Osteocyte (in vitro differentiated cells): ENCODE measurements at regions not wholly inside any gene's neighbourhood (a gene's known extent, or its start where the extent isn't known, plus 50 kb on each side); places are given as distances from the start of the nearest gene placed in this dataset.

Experiments used
- DNase-seq: peaks from one replicate; pipeline ENCODE4 v3.0.0; 2021; ENCODE audit warnings: mixed read lengths; ENCODE audit not compliant: unreplicated experiment; ENCODE audit errors: extremely low spot score
- H3K27ac Mint-ChIP-seq: one replicate; pipeline ENCODE4 v1.8.0; 2021; ENCODE audit warnings: mild to moderate bottlenecking, mixed read lengths; ENCODE audit not compliant: unreplicated experiment
- H3K27me3 Mint-ChIP-seq: one replicate; pipeline ENCODE4 v1.8.0; 2021; ENCODE audit warnings: mixed read lengths; ENCODE audit not compliant: unreplicated experiment
- H3K36me3 Mint-ChIP-seq: one replicate; pipeline ENCODE4 v1.8.0; 2021; ENCODE audit warnings: mixed read lengths; ENCODE audit not compliant: unreplicated experiment
- H3K4me1 Mint-ChIP-seq: one replicate; pipeline ENCODE4 v1.8.0; 2021; ENCODE audit warnings: mixed read lengths; ENCODE audit not compliant: unreplicated experiment
- H3K4me3 Mint-ChIP-seq: one replicate; pipeline ENCODE4 v1.8.0; 2021; ENCODE audit warnings: mild to moderate bottlenecking, moderate library complexity, mixed read lengths; ENCODE audit not compliant: unreplicated experiment
- H3K9me3 Mint-ChIP-seq: one replicate; pipeline ENCODE4 v1.8.0; 2021; ENCODE audit warnings: mixed read lengths; ENCODE audit not compliant: unreplicated experiment
- TF ChIP-seq, protein P1 (sequence below): fragments of 200-600 bp; sonication (generic); IDR thresholded peaks from 2 replicates; pipeline ENCODE4 v1.5.0; 2021; ENCODE audit warnings: antibody characterized with exemption, mild to moderate bottlenecking, moderate library complexity

DNA sequence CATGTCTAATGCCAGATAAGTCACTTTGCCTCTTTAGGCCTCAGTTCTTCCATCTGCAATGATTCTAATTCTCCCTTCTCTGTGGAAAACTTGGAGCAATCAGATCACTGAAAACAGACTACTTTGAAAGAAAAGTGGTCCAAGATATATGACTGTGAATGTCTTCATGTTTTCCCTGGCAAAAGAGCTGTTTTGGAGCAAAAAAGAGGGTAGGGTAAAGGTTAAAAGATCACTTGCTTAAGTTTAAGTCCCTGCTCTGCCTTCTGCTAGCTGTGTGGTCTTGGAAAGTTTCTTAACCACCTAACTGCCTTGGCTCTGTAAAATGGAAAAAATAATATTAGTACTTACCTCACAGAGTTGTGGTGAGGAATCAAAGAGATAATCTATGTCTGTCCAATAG, 140.3 kb upstream of the PAK3 start:
- H3K27me3 Mint-ChIP-seq, result no peaks in the 10 kb centered on the region
- TF ChIP-seq, protein P1, sequence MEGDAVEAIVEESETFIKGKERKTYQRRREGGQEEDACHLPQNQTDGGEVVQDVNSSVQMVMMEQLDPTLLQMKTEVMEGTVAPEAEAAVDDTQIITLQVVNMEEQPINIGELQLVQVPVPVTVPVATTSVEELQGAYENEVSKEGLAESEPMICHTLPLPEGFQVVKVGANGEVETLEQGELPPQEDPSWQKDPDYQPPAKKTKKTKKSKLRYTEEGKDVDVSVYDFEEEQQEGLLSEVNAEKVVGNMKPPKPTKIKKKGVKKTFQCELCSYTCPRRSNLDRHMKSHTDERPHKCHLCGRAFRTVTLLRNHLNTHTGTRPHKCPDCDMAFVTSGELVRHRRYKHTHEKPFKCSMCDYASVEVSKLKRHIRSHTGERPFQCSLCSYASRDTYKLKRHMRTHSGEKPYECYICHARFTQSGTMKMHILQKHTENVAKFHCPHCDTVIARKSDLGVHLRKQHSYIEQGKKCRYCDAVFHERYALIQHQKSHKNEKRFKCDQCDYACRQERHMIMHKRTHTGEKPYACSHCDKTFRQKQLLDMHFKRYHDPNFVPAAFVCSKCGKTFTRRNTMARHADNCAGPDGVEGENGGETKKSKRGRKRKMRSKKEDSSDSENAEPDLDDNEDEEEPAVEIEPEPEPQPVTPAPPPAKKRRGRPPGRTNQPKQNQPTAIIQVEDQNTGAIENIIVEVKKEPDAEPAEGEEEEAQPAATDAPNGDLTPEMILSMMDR, result no peak
- no peak for DNase-seq
- H3K9me3 Mint-ChIP-seq, result no peaks in the 10 kb centered on the region
- H3K27ac Mint-ChIP-seq, result no peak overlapping the region
- H3K36me3 Mint-ChIP-seq, result no peaks in the 10 kb centered on the region
- no peak overlapping the region for H3K4me3 Mint-ChIP-seq
- no peaks in the 10 kb centered on the region for H3K4me1 Mint-ChIP-seq

DNA sequence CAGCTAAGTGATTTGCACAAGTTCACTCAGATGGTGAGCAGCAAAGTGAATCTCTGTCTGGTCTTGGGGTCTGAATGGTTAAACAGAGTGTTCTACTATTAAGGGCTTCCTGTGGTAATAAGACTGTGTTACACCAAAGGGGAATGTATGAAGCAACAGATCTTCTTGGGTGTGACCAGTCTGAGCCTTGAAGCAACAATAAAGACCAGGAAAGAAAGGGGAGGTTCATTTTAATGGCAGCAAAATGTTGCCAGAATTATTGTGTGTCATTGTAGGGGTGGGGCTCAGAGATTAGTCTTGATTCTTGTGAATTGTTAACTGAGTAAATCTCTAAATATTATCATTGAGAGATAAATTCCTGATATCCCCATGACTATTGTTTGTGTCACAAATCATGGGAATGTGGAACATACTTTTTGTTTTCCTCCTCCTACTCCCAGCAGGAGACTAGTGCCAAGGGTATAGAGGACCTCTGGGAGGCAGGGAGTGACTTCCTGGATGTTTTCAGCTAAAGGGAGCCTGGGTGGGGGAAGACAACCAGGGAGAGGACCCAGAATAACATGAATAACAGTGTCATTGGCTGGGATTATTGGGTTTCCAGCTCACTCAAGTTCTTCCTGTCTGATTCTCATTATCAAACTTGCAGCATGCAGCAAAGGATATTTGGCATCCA, 141.4 kb upstream of the PAK3 start:
- H3K36me3 Mint-ChIP-seq, result no peaks in the 10 kb centered on the region
- no peak overlapping the region for H3K4me3 Mint-ChIP-seq
- TF ChIP-seq, protein P1, result no peak
- H3K27ac Mint-ChIP-seq, result no peak overlapping the region
- no peaks in the 10 kb centered on the region for H3K27me3 Mint-ChIP-seq
- H3K9me3 Mint-ChIP-seq, result no peaks in the 10 kb centered on the region
- no peak for DNase-seq
- H3K4me1 Mint-ChIP-seq, result no peaks in the 10 kb centered on the region

DNA sequence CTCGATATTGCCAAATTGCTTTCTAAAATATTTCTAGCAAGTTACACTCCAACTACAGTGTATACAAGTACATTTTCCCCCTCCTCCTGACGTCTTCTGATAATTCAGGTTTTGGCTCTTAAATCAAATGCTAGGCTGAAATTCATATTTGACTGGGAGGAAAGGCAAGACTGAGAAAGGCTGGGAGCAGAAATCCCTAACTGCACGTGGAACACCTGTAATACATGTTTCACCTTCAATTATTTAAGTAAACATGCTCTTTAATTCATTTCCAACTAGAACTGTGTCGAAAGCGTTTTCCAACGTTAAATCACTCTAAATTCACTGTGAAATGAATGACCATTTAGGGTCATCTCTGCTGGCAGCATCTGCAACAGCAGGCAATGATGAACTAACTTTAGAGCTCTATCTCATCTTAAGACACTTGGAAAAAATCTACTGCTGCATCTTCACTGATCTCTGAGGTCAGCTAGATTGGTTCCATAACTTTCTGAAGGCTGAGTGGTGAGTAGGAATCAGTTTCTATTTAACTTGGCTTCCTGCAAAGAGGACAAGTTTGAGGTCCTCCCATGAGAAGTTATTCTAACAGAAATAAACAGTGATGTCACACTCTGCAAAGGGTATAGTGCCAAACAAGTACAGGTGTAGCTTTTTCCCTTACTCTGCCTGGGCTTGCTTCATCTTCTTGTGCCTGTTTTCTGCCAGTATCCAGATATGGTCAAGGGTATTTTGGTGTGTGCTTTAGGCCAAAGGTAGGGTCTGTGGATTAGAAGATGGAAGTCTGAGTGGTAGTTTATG, 144.3 kb upstream of the PAK3 start:
- DNase-seq, result no peak

DNA sequence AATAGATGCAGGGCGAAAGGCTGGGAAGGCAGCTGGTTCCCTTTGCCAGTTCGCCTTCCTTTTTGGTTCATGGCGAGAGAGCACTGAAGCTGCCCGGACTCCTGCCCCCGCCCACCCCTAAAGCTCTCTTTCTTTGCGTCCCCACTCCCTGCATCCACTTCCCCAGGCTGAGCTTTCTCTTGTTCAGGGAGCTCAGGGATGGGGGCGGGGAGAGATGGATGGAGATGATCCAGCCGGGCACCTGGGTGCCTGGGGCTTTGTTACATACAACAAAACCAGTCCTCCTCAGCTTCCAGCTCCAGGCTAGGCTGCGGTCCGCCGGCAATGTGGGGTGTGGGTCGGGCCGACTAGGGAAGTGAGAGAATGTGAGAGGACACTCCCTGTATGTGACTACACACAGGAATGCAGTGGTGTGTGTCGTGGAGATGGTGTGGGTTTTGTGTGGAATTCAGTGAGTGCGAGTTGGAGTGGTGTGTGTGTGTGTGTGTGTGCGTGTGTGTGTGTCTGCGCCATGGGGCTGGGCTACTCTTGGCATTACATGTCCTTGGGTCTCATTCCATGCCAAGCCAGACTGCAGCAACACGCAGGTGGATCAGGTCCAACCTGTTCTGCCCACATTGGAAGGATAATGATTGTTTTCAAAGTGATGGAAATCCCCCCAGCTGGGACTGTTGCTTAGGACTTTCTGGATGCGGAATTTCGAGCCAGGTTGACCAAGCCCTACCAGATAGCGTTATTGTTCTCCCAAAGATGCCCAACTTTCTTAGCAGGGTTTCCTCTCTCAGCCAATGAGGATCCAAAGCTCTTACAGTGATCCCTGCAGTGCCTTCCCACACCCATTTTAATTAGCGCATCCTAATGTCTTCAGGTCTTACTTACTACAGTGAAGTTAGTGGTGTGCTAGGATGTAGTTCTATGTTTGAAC, 149.4 kb upstream of the CHRDL1 start:
- TF ChIP-seq, protein P1, result no peak
- H3K27me3 Mint-ChIP-seq, result peaks cover 23% of the 10 kb centered on the region
- DNase-seq, result no peak
- no peak overlapping the region for H3K4me3 Mint-ChIP-seq
- no peaks in the 10 kb centered on the region for H3K4me1 Mint-ChIP-seq
- H3K9me3 Mint-ChIP-seq, result no peaks in the 10 kb centered on the region
- H3K27ac Mint-ChIP-seq, result no peak overlapping the region
- no peaks in the 10 kb centered on the region for H3K36me3 Mint-ChIP-seq

More for the DNA sequence above, 144.3 kb upstream of the PAK3 start:
- TF ChIP-seq, protein P1, result no peak
- Mint-ChIP-seq H3K36me3 (no peaks in the 10 kb centered on the region), H3K4me3 (no peak overlapping the region), H3K27me3 (no peaks in the 10 kb centered on the region), H3K4me1 (no peaks in the 10 kb centered on the region), H3K27ac (no peak overlapping the region), H3K9me3 (no peaks in the 10 kb centered on the region)
